Uterus (tissue), 3 donors: ENCODE measurements at regions not wholly inside any gene's neighbourhood (a gene's known extent, or its start where the extent isn't known, plus 50 kb on each side); places are given as distances from the start of the nearest gene placed in this dataset.
"Not testable (repeated sequence)": the region's sequence is repeated elsewhere in the genome, so short reads cannot be mapped to it uniquely, and the experiment has no call there.

Experiments
- DNase-seq, 2 donors: peaks; one replicate each; pipeline ENCODE4 v3.0.0-alpha.2; 2019 to 2020
- H3K27ac ChIP-seq, 2 donors: fragments of 200-600 bp; sonication (generic); 1 replicate in 1 of 2; 2 replicates in 1 of 2; pipeline ENCODE4 v1.5.1; 2016 to 2018
- H3K27me3 ChIP-seq, 2 donors: fragments of 200-600 bp; sonication (generic); one replicate each; pipeline ENCODE4 v1.5.1; 2018 to 2019; ENCODE audit warnings: control low read depth in 1 of 2
- H3K36me3 ChIP-seq, 2 donors: fragments of 200-600 bp; sonication (generic); one replicate each; pipeline ENCODE4 v1.5.1; 2019; ENCODE audit warnings: control low read depth in 1 of 2
- H3K4me1 ChIP-seq, 2 donors: fragments of 200-600 bp; sonication (generic); one replicate each; pipeline ENCODE4 v1.5.1; 2018 to 2019; ENCODE audit warnings: control low read depth in 1 of 2
- H3K4me3 ChIP-seq, 2 donors: fragments of 200-600 bp; sonication (generic); 1 replicate in 1 of 2; 2 replicates in 1 of 2; pipeline ENCODE4 v1.5.1; 2018 to 2019; ENCODE audit warnings: mild to moderate bottlenecking in 1 of 2
- H3K9me3 ChIP-seq, 2 donors: fragments of 200-600 bp; sonication (generic); one replicate each; pipeline ENCODE4 v1.5.1; 2019; ENCODE audit warnings: control low read depth in 1 of 2
- POLR2A ChIP-seq, 2 donors: fragments of 450-650 bp; IDR thresholded peaks; one replicate each; pipeline ENCODE4 v1.6.1; 2016; ENCODE audit warnings: antibody characterized with exemption in 2 of 2, mild to moderate bottlenecking in 1 of 2, moderate library complexity in 1 of 2
- intact Hi-C: fragments of 100-400 bp; cut with DNase I; formaldehyde crosslinking; loops from one replicate; pipeline ENCODE4 v1.15.1; 2023; ENCODE audit warnings: low total_unique reads
- TF ChIP-seq, protein P1 (sequence below), 4 experiments: fragments of 200-600 bp in 2 of 4; fragments of 450-650 bp in 2 of 4; sonication (generic) in 2 of 4; IDR thresholded peaks; one replicate each; pipeline ENCODE4 v1.5.1; 2016 to 2019; ENCODE audit warnings: antibody characterized with exemption in 4 of 4, mild to moderate bottlenecking in 2 of 4, moderate library complexity in 1 of 4
- donor health status: DM: yes; HTN: yes; CAD: no.

DNA sequence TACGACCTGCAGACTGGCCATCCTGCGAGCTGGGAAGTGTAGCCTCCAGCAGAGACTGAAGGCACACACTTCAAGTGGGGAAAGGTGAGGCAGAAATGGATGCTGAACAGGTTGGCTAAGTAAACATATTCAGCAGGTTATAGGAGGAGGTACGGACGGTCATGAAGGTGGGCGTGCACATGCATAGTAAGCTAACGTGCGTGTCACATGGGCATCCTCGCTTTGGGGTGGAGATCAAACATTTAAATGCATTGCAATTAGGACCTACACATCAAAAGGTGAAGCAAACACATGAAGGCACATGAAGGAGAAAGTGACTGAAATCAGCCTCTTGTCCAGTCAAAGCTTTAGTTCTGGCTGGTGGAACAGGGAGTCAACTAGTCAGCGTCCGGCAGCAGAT is 305.6 kb upstream of the EXOC2 start:
- Histone ChIP-seq H3K36me3 (no peaks in the 10 kb centered on the region), H3K27ac (no peak overlapping the region), H3K27me3 (no peaks in the 10 kb centered on the region), H3K9me3 (no peaks in the 10 kb centered on the region), H3K4me1 (no peaks in the 10 kb centered on the region), H3K4me3 (no peak overlapping the region)
- TF ChIP-seq, protein P1, sequence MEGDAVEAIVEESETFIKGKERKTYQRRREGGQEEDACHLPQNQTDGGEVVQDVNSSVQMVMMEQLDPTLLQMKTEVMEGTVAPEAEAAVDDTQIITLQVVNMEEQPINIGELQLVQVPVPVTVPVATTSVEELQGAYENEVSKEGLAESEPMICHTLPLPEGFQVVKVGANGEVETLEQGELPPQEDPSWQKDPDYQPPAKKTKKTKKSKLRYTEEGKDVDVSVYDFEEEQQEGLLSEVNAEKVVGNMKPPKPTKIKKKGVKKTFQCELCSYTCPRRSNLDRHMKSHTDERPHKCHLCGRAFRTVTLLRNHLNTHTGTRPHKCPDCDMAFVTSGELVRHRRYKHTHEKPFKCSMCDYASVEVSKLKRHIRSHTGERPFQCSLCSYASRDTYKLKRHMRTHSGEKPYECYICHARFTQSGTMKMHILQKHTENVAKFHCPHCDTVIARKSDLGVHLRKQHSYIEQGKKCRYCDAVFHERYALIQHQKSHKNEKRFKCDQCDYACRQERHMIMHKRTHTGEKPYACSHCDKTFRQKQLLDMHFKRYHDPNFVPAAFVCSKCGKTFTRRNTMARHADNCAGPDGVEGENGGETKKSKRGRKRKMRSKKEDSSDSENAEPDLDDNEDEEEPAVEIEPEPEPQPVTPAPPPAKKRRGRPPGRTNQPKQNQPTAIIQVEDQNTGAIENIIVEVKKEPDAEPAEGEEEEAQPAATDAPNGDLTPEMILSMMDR (IDR thresholded peaks at IDR 0.05) = no peak
- TF ChIP-seq POLR2A (IDR thresholded peaks at IDR 0.05) = no peak
- no peak for DNase-seq
- intact Hi-C loops = no loop called here

DNA sequence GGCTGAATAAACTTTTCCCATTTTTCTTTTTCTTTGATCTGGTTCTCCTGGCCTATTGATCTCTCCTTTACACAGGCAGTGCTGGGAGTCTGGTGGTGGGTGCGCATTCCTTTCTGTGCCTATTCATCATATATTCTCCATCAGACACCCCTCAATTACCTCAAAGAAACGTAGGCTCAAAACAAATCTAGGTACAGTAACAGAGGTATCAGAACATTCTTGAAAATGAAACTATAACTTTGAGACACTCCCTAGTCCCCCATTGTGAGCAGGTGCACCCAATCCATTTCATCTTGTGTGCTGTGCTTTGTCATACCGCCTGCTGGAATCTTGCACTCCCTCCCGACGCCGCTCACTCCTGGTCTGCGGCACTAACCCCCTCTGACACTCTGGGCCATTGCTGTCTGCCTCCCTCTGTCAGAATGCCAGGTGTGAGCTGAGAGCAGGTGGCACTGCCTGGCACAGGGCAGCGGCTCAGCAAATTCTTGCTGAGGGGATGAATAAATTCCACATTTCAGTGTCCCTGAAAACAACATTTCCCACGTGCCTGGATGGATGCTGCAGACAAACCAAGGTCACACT is 303.4 kb upstream of the EXOC2 start:
- DNase-seq = no peak
- intact Hi-C loops = no loop called here
- Histone ChIP-seq H3K36me3 (no peaks in the 10 kb centered on the region), H3K27ac (no peak overlapping the region), H3K27me3 (no peaks in the 10 kb centered on the region), H3K9me3 (no peaks in the 10 kb centered on the region), H3K4me1 (no peaks in the 10 kb centered on the region), H3K4me3 (no peak overlapping the region)
- no peak for TF ChIP-seq POLR2A (IDR thresholded peaks at IDR 0.05)
- TF ChIP-seq, protein P1 (IDR thresholded peaks at IDR 0.05) = no peak

DNA sequence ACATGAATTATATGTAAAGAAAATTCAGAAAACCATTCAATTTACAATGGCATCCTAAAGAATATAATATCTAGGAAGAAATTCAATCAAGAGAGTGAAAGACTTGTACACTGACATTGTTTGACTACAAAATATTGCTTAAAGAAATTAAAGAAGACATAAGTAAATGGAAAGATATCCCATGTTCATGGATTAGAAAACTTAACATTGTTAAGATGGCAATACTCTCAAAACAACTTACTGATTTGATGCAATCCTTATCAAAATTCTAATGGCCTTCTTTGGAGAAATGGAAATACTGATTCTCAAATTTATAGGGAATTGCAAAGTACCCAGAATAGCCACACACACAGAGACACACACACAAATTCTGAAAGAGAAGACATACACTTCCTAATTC is 298.3 kb upstream of the EXOC2 start:
- no peak for DNase-seq
- Histone ChIP-seq H3K27me3 (no peaks in the 10 kb centered on the region), H3K4me3 (no peak overlapping the region), H3K9me3 (no peaks in the 10 kb centered on the region), H3K4me1 (no peaks in the 10 kb centered on the region), H3K36me3 (no peaks in the 10 kb centered on the region), H3K27ac (no peak overlapping the region)
- TF ChIP-seq POLR2A (IDR thresholded peaks at IDR 0.05) = no peak
- TF ChIP-seq, protein P1 (IDR thresholded peaks at IDR 0.05) = no peak
- intact Hi-C loops = no loop called here

DNA sequence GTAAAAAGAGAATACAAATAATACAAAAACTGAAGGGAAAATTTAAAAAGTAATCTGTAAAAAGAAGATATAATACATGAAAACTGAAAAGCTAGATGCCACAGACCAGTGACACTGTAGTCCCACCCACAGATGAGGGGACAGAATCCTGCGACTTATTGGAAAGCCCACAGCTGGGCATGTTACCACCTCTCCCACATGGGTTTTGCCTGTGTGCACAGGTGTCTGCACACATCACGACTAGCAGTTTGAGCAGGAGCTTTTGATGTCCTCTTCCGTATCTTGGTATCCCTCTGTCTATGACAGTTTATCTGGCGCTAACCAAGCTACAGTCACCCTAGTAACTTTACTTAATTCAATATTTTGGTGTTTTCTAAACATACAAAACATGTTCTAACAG is 291.1 kb upstream of the EXOC2 start:
- Histone ChIP-seq H3K36me3 (no peaks in the 10 kb centered on the region), H3K9me3 (no peaks in the 10 kb centered on the region), H3K4me3 (no peak overlapping the region), H3K27me3 (no peaks in the 10 kb centered on the region), H3K4me1 (no peaks in the 10 kb centered on the region), H3K27ac (no peak overlapping the region)
- no peak for DNase-seq
- intact Hi-C loops = no loop called here
- TF ChIP-seq, protein P1 (IDR thresholded peaks at IDR 0.05) = no peak
- TF ChIP-seq POLR2A (IDR thresholded peaks at IDR 0.05) = no peak

DNA sequence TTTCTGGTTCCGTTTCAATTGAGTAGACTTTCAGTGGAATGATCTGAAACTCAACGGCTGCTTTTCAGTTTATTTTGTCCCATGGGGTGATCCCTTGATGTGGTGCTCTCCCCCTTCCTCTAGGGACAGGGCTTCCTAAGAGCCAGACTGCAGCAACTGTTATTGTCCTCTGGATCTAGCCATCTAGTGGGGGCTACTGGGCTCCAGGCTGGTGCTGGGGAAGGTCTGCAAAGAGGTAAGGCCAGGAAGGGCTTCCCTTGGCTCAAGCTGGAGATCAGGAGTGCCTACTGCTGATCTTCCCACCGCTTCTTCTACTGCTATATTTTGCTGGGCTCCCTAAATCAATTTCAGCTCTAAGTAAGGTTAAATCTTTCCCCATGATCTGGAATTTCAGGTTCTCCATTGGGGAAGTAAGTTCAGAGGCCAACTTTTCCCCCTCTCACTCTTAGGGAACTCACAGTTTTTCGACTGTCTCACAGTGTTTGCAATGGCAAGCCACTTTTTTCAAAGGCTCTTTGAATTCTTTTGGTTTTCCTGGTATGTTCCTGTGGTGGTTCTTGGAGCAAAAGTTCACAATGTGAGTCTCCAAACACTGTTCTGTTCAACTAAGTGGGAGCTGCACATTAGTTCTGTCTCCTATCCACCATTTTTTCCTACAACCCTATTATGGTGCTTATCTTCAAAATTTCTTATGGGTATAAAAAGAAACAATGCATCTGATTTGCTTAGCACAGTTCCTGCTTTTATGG is 286.2 kb upstream of the EXOC2 start:
- TF ChIP-seq POLR2A (IDR thresholded peaks at IDR 0.05) = no peak
- TF ChIP-seq, protein P1 (IDR thresholded peaks at IDR 0.05) = no peak
- no peaks in the 10 kb centered on the region for H3K9me3 ChIP-seq
- no peaks in the 10 kb centered on the region for H3K27me3 ChIP-seq
- H3K4me1 ChIP-seq = no peaks in the 10 kb centered on the region
- H3K27ac ChIP-seq = no peak overlapping the region
- no peak overlapping the region for H3K4me3 ChIP-seq
- intact Hi-C loops = no loop called here
- no peaks in the 10 kb centered on the region for H3K36me3 ChIP-seq
- no peak for DNase-seq

DNA sequence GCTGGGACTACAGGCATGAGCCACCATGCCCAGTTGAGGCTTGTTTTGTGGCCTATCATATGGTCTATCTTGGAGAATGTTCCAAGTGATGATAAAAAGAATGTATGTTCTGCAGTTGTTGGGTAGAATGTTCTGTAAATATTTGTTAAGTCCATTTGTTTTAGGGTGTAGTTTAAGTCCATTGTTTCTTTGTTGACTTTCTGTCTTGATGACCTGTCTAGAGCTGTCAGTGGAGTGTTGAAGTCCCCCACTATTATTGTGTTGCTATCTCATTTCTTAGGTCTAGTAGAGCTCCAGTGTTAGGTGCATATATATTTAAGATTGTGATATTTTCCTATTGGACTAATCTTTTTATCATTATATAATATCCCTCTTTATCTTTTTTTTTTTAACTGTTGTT is 284.3 kb upstream of the EXOC2 start:
- H3K27ac ChIP-seq, H3K9me3 ChIP-seq, intact Hi-C loops, DNase-seq, H3K4me1 ChIP-seq, H3K36me3 ChIP-seq, H3K4me3 ChIP-seq, H3K27me3 ChIP-seq: not testable (repeated sequence)
